Neural cell (in vitro differentiated cells): ENCODE measurements at regions not wholly inside any gene's neighbourhood (a gene's known extent, or its start where the extent isn't known, plus 50 kb on each side); places are given as distances from the start of the nearest gene placed in this dataset.

ENCODE experiments used
- EP300 ChIP-seq: fragments of 450-650 bp; conservative IDR thresholded peaks from 2 replicates; pipeline ENCODE4 v1.6.1; 2014; ENCODE audit warnings: antibody characterized with exemption, mild to moderate bottlenecking, moderate library complexity; ENCODE audit not compliant: poor library complexity, severe bottlenecking
- MXI1 ChIP-seq: fragments of 450-650 bp; conservative IDR thresholded peaks from 2 replicates; pipeline ENCODE4 v1.6.1; 2014; ENCODE audit warnings: antibody characterized with exemption, mild to moderate bottlenecking; ENCODE audit not compliant: poor library complexity, severe bottlenecking
- POLR2AphosphoS5 ChIP-seq: IDR thresholded peaks from 2 replicates; pipeline ENCODE4 v1.6.1; 2012
- RAD21 ChIP-seq: fragments of 450-650 bp; conservative IDR thresholded peaks from 2 replicates; pipeline ENCODE4 v1.6.1; 2014; ENCODE audit warnings: antibody characterized with exemption, mild to moderate bottlenecking, moderate library complexity
- SMC3 ChIP-seq: fragments of 450-650 bp; conservative IDR thresholded peaks from 2 replicates; pipeline ENCODE4 v1.6.1; 2014; ENCODE audit warnings: antibody characterized with exemption, mild to moderate bottlenecking, moderate library complexity; ENCODE audit not compliant: poor library complexity
- TAF1 ChIP-seq: IDR thresholded peaks from 2 replicates; pipeline ENCODE4 v1.6.1; 2012; ENCODE audit warnings: low read depth
- TF ChIP-seq, protein P1 (sequence below): fragments of 450-650 bp; IDR thresholded peaks from 2 replicates; pipeline ENCODE4 v1.5.1; 2014; ENCODE audit warnings: antibody characterized with exemption, mild to moderate bottlenecking, moderate library complexity; ENCODE audit not compliant: poor library complexity, severe bottlenecking
- TF ChIP-seq, protein P2 (sequence below): IDR thresholded peaks from 2 replicates; pipeline ENCODE4 v1.6.1; 2012; ENCODE audit warnings: borderline replicate concordance

DNA sequence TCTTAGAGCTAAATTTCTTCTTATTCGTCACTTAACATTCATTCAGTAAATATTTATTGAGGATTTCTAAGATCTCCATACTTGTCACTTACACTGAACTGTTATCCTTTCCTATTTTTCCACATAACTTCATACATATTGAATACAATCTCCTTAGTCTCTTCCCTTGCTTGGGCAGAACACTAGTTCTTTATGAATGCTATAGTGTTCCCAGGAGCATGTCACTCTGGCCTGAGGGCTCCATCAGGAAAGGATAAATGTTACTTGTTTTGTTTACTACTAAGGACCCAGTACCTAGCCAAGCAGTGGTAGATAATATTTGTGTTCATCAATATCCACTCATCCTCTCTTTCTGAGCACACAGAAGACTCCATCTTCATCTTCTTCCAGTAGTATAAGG is 544.7 kb downstream of the ZEB2 start:
- TF ChIP-seq, protein P1, sequence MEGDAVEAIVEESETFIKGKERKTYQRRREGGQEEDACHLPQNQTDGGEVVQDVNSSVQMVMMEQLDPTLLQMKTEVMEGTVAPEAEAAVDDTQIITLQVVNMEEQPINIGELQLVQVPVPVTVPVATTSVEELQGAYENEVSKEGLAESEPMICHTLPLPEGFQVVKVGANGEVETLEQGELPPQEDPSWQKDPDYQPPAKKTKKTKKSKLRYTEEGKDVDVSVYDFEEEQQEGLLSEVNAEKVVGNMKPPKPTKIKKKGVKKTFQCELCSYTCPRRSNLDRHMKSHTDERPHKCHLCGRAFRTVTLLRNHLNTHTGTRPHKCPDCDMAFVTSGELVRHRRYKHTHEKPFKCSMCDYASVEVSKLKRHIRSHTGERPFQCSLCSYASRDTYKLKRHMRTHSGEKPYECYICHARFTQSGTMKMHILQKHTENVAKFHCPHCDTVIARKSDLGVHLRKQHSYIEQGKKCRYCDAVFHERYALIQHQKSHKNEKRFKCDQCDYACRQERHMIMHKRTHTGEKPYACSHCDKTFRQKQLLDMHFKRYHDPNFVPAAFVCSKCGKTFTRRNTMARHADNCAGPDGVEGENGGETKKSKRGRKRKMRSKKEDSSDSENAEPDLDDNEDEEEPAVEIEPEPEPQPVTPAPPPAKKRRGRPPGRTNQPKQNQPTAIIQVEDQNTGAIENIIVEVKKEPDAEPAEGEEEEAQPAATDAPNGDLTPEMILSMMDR = no peak
- TF ChIP-seq SMC3 (no peak), RAD21 (no peak), TAF1 (no peak), POLR2AphosphoS5 (no peak), MXI1 (no peak), EP300 (no peak)
- TF ChIP-seq, protein P2, sequence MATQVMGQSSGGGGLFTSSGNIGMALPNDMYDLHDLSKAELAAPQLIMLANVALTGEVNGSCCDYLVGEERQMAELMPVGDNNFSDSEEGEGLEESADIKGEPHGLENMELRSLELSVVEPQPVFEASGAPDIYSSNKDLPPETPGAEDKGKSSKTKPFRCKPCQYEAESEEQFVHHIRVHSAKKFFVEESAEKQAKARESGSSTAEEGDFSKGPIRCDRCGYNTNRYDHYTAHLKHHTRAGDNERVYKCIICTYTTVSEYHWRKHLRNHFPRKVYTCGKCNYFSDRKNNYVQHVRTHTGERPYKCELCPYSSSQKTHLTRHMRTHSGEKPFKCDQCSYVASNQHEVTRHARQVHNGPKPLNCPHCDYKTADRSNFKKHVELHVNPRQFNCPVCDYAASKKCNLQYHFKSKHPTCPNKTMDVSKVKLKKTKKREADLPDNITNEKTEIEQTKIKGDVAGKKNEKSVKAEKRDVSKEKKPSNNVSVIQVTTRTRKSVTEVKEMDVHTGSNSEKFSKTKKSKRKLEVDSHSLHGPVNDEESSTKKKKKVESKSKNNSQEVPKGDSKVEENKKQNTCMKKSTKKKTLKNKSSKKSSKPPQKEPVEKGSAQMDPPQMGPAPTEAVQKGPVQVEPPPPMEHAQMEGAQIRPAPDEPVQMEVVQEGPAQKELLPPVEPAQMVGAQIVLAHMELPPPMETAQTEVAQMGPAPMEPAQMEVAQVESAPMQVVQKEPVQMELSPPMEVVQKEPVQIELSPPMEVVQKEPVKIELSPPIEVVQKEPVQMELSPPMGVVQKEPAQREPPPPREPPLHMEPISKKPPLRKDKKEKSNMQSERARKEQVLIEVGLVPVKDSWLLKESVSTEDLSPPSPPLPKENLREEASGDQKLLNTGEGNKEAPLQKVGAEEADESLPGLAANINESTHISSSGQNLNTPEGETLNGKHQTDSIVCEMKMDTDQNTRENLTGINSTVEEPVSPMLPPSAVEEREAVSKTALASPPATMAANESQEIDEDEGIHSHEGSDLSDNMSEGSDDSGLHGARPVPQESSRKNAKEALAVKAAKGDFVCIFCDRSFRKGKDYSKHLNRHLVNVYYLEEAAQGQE = no peak
